A673 (cell line): ENCODE measurements at regions not wholly inside any gene's neighbourhood (a gene's known extent, or its start where the extent isn't known, plus 50 kb on each side); places are given as distances from the start of the nearest gene placed in this dataset.

Experiments used
- EZH2 ChIP-seq: fragments of 200-600 bp; sonication (generic); IDR thresholded peaks from 2 replicates; pipeline ENCODE4 v1.6.1; 2017; ENCODE audit warnings: borderline replicate concordance, low read depth, mild to moderate bottlenecking, mixed read lengths, antibody characterized with exemption, low read length; ENCODE audit not compliant: poor library complexity, severe bottlenecking
- TF ChIP-seq, protein P1 (sequence below): fragments of 300-800, 200-600 bp; sonication (generic); conservative IDR thresholded peaks from 2 replicates; pipeline ENCODE4 v1.5.1; 2017; ENCODE audit warnings: low read depth, mild to moderate bottlenecking, antibody characterized with exemption, low read length, moderate library complexity, mixed read lengths

DNA sequence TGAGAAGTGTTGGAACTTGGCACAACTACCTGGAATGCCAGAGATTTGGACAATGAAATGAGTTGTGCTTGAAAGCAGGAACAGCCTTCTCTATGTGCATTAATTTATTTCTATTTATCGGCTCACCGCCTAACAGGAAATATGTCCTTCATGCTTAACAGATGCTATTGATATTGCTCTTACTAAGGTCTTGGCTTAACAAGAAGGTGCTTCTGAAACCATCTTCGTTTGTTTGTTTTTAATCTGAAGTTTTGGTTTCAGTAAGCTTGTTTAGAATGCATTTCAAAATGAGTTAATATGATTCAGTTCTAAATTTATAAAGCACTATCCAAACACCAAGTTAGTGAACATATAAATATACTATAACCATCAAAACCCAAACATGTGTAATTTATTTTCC, 898.3 kb upstream of the B3GALT2 start:
- TF ChIP-seq, protein P1, sequence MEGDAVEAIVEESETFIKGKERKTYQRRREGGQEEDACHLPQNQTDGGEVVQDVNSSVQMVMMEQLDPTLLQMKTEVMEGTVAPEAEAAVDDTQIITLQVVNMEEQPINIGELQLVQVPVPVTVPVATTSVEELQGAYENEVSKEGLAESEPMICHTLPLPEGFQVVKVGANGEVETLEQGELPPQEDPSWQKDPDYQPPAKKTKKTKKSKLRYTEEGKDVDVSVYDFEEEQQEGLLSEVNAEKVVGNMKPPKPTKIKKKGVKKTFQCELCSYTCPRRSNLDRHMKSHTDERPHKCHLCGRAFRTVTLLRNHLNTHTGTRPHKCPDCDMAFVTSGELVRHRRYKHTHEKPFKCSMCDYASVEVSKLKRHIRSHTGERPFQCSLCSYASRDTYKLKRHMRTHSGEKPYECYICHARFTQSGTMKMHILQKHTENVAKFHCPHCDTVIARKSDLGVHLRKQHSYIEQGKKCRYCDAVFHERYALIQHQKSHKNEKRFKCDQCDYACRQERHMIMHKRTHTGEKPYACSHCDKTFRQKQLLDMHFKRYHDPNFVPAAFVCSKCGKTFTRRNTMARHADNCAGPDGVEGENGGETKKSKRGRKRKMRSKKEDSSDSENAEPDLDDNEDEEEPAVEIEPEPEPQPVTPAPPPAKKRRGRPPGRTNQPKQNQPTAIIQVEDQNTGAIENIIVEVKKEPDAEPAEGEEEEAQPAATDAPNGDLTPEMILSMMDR: no peak
- TF ChIP-seq EZH2: no peak
